RPMI8226 (cell line): ENCODE measurements at regions not wholly inside any gene's neighbourhood (a gene's known extent, or its start where the extent isn't known, plus 50 kb on each side); places are given as distances from the start of the nearest gene placed in this dataset.

Experiments used
- DNase-seq: peaks from one replicate; pipeline ENCODE4 v3.0.0-alpha.2; 2015

- no peak for DNase-seq
Measured at GRCh38 chr7:85287106-85287825, 100.4 kb upstream of the SEMA3D start.

GRCh38 chr7:85286446-85286845 lies 99.6 kb upstream of the SEMA3D start:
- DNase-seq = no peak

GRCh38 chr7:85285527-85285926 lies 98.7 kb upstream of the SEMA3D start:
- DNase-seq = no peak

- no peak for DNase-seq
Measured at GRCh38 chr7:85275204-85275603, 88.3 kb upstream of the SEMA3D start.

- no peak for DNase-seq
Measured at GRCh38 chr7:85274454-85274853, 87.6 kb upstream of the SEMA3D start.

GRCh38 chr7:85262891-85263290 lies 76.0 kb upstream of the SEMA3D start:
- no peak for DNase-seq

- no peak for DNase-seq
Measured at GRCh38 chr7:85261336-85261735, 74.5 kb upstream of the SEMA3D start.

- peak; percentile 46 for DNase-seq
Measured at GRCh38 chr7:85249787-85250186, 62.9 kb upstream of the SEMA3D start.

GRCh38 chr7:85239109-85239508 lies 52.3 kb upstream of the SEMA3D start:
- no peak for DNase-seq

GRCh38 chr7:85237721-85238120 lies 50.9 kb upstream of the SEMA3D start:
- no peak for DNase-seq
